PC-3 (cell line): ENCODE measurements at regions not wholly inside any gene's neighbourhood (a gene's known extent, or its start where the extent isn't known, plus 50 kb on each side); places are given as distances from the start of the nearest gene placed in this dataset.

Experiments used
- ATAC-seq: fragments of 200-7000 bp; cut with Tn5 transposase; 2 replicates; pipeline ENCODE4 v1.9.1; 2020; ENCODE audit warnings: mild to moderate bottlenecking, moderate library complexity
- BruUV-seq: library from RNA; stranded (reverse); fragments of 400-500 nt; replicated peaks from 2 replicates; lab custom pipeline; 2021; lab: Mats Ljungman, UMichigan
- CTCF ChIA-PET: fragments of 300-600 bp; sonication (Branson Sonifier 250); formaldehyde crosslinking; loops from one replicate; lab custom pipeline; 2022; ENCODE audit warnings: antibody characterized with exemption; lab: Charles Lee
- POLR2A ChIA-PET: fragments of 300-600 bp; sonication (Branson Sonifier 250); formaldehyde crosslinking; loops from one replicate; lab custom pipeline; 2022; ENCODE audit warnings: antibody characterized with exemption; ENCODE audit not compliant: unreplicated experiment; lab: Charles Lee
- DNase-seq: peaks from one replicate; pipeline ENCODE4 v3.0.0-alpha.2; 2015
- H2AFZ ChIP-seq: fragments of 300-600 bp; sonication (generic); 2 replicates; pipeline ENCODE4 v1.6.0; 2016; ENCODE audit warnings: antibody characterized with exemption, low read length
- H3F3A ChIP-seq: fragments of 300-600 bp; sonication (generic); one replicate; pipeline ENCODE4 v1.6.0; 2017; ENCODE audit warnings: antibody characterized with exemption, low read length, control low read depth, mild to moderate bottlenecking; ENCODE audit not compliant: unreplicated experiment
- H3K27ac ChIP-seq: fragments of 300-600 bp; sonication (generic); 2 replicates; pipeline ENCODE4 v1.5.1; 2016; ENCODE audit warnings: mild to moderate bottlenecking, low read length
- H3K27me3 ChIP-seq: fragments of 300-600 bp; sonication (generic); 2 replicates; pipeline ENCODE4 v1.6.1; 2016; ENCODE audit warnings: low read length, mixed read lengths
- H3K36me3 ChIP-seq: fragments of 300-600 bp; sonication (generic); 2 replicates; pipeline ENCODE4 v1.6.1; 2016; ENCODE audit warnings: low read depth, mixed run types, low read length, mixed read lengths
- H3K4me1 ChIP-seq: fragments of 300-600 bp; sonication (generic); 2 replicates; pipeline ENCODE4 v1.5.1; 2016; ENCODE audit warnings: low read length; ENCODE audit not compliant: insufficient read depth
- H3K4me2 ChIP-seq: fragments of 300-600 bp; sonication (generic); 2 replicates; pipeline ENCODE4 v1.6.0; 2016; ENCODE audit warnings: low read length
- H3K4me3 ChIP-seq: fragments of 300-600 bp; sonication (generic); 2 replicates; pipeline ENCODE4 v1.5.1; 2016; ENCODE audit warnings: mild to moderate bottlenecking, low read length, mixed read lengths
- H3K79me2 ChIP-seq: fragments of 300-600 bp; sonication (generic); 2 replicates; pipeline ENCODE4 v1.6.1; 2017; ENCODE audit warnings: low read length, mixed read lengths
- H3K9ac ChIP-seq: fragments of 300-600 bp; sonication (generic); 2 replicates; pipeline ENCODE4 v1.6.0; 2016; ENCODE audit warnings: mild to moderate bottlenecking, low read length
- H3K9me2 ChIP-seq: fragments of 300-600 bp; sonication (generic); replicated peaks from 2 replicates; pipeline ENCODE4 v1.6.1; 2016; ENCODE audit warnings: mixed run types, low read length, mixed read lengths
- H3K9me3 ChIP-seq: fragments of 300-600 bp; sonication (generic); 2 replicates; pipeline ENCODE4 v1.6.1; 2016; ENCODE audit warnings: low read length, mixed read lengths
- H4K20me1 ChIP-seq: fragments of 300-600 bp; sonication (generic); 2 replicates; pipeline ENCODE4 v1.6.1; 2016; ENCODE audit warnings: low read length, mixed read lengths
- EZH2 ChIP-seq: fragments of 300-600 bp; sonication (generic); IDR thresholded peaks from one replicate; pipeline ENCODE4 v1.6.1; 2017; ENCODE audit warnings: antibody characterized with exemption, mild to moderate bottlenecking, low read length; ENCODE audit not compliant: unreplicated experiment
- EZH2phosphoT487 ChIP-seq: fragments of 300-600 bp; sonication (generic); IDR thresholded peaks from 2 replicates; pipeline ENCODE4 v1.6.1; 2018; ENCODE audit warnings: mild to moderate bottlenecking, antibody characterized with exemption, low read length, borderline replicate concordance
- intact Hi-C: fragments of 100-400 bp; cut with micrococcal nuclease; formaldehyde crosslinking; loops from 2 replicates; pipeline ENCODE4 v1.9.0; 2023
- TF ChIP-seq, protein P1 (sequence below): fragments of 300-600 bp; sonication (generic); conservative IDR thresholded peaks from 2 replicates; pipeline ENCODE4 v1.5.1; 2017; ENCODE audit warnings: antibody characterized with exemption, low read depth, mild to moderate bottlenecking, low read length

DNA sequence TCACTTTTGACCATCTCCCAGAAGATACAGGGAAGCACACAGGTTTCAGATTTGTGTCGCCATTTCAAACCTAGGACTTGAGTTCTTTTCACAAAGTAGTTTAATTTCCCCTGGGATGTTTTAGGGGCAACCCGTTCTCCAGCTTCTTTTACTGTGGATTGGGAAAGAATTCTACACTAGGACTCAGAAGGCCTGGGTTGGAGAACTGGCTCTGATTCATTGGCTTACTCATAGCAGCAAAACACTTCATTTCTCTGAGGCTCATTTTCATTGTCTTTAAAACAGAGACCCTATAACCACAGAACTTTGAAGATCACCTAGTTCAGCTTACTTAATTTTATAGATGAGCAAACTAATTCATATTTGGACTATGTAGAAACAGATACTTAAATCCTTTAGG lies 175.9 kb upstream of the SALL1 start:
- Histone ChIP-seq H4K20me1 (no peaks in the 10 kb centered on the region), H3K4me1 (no peaks in the 10 kb centered on the region), H3K9me2 (no peaks in the 10 kb centered on the region), H3K79me2 (no peaks in the 10 kb centered on the region), H3K27me3 (no peaks in the 10 kb centered on the region), H3K36me3 (no peaks in the 10 kb centered on the region), H2AFZ (no peak overlapping the region), H3F3A (no peaks in the 10 kb centered on the region), H3K27ac (no peak overlapping the region), H3K4me3 (no peak overlapping the region), H3K9ac (no peak overlapping the region), H3K4me2 (no peak overlapping the region), H3K9me3 (no peaks in the 10 kb centered on the region)
- CTCF ChIA-PET = no interaction called here
- no peak for TF ChIP-seq EZH2
- TF ChIP-seq EZH2phosphoT487 = no peak
- TF ChIP-seq, protein P1, sequence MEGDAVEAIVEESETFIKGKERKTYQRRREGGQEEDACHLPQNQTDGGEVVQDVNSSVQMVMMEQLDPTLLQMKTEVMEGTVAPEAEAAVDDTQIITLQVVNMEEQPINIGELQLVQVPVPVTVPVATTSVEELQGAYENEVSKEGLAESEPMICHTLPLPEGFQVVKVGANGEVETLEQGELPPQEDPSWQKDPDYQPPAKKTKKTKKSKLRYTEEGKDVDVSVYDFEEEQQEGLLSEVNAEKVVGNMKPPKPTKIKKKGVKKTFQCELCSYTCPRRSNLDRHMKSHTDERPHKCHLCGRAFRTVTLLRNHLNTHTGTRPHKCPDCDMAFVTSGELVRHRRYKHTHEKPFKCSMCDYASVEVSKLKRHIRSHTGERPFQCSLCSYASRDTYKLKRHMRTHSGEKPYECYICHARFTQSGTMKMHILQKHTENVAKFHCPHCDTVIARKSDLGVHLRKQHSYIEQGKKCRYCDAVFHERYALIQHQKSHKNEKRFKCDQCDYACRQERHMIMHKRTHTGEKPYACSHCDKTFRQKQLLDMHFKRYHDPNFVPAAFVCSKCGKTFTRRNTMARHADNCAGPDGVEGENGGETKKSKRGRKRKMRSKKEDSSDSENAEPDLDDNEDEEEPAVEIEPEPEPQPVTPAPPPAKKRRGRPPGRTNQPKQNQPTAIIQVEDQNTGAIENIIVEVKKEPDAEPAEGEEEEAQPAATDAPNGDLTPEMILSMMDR = no peak
- BruUV-seq = no TSS peak
- POLR2A ChIA-PET = no interaction called here
- DNase-seq (no peak), ATAC-seq (no peak)
- intact Hi-C loops = no loop called here

DNA sequence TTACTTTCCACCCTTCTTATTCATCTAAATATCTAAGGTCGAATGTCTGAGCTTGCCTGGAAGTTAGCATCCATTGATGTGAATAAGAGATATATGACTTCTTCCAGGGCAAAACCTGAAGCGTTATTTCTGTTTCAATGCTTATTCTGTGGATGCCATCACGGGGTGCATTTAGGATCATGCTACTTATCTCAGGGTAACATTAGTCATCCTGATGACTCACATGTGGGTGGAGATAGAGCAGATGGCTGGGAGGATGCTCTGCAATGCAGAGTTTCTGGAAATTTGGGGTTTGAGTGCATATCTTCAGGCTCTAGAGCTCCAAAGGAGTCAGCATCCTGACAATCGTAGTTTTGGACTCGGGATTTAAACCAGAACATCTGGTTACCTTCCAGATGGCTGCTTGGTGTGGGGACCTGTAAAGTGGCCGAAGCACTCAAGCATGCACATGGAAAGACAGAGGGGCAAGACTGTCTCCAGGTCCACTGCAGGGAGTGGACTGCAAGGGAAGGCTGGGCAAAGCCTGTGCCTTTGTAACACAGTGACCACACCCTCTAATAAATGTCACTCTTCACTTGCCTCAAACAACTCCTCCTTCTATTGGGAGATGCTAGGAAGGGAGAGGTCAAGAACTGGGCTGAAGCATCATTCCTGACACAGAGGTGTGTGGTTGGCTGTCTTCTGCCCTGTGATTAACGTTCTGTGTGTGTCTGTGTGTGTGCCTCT lies 175.2 kb upstream of the SALL1 start:
- H3K4me2 ChIP-seq = no peak overlapping the region
- no peaks in the 10 kb centered on the region for H3F3A ChIP-seq
- no peaks in the 10 kb centered on the region for H3K36me3 ChIP-seq
- H3K4me3 ChIP-seq = no peak overlapping the region
- no peak overlapping the region for H2AFZ ChIP-seq
- CTCF ChIA-PET = no interaction called here
- H4K20me1 ChIP-seq = no peaks in the 10 kb centered on the region
- no peaks in the 10 kb centered on the region for H3K4me1 ChIP-seq
- intact Hi-C loops = no loop called here
- no peak for DNase-seq
- H3K9me2 ChIP-seq = no peaks in the 10 kb centered on the region
- no peak for TF ChIP-seq EZH2phosphoT487
- no peak for TF ChIP-seq EZH2
- TF ChIP-seq, protein P1 = no peak
- H3K27ac ChIP-seq = no peak overlapping the region
- no peaks in the 10 kb centered on the region for H3K27me3 ChIP-seq
- H3K79me2 ChIP-seq = no peaks in the 10 kb centered on the region
- H3K9me3 ChIP-seq = no peaks in the 10 kb centered on the region
- POLR2A ChIA-PET = no interaction called here
- H3K9ac ChIP-seq = no peak overlapping the region
- BruUV-seq = no TSS peak
- no peak for ATAC-seq

DNA sequence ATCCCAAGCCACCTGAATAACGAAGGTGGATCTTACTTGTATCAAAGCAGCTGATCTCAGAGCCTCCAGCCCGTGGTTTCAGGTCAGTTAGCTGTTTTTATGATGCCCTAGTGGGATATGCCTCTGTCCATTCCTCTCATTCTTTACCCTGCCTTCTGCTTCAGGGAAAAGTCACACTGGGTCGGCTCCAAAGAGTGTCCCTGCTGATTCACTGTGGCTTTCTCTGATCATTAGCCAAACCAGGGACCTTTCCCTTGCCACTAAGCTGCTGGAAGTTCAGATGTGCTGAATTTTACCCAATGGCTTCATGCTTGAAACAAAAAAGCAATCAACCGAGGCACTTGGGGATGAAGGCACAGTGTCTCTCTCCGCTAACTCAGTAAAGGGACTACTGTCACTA lies 170.2 kb upstream of the SALL1 start:
- Histone ChIP-seq H3K27me3 (no peaks in the 10 kb centered on the region), H3K9me3 (no peaks in the 10 kb centered on the region), H3K36me3 (no peaks in the 10 kb centered on the region), H3K9ac (no peak overlapping the region), H2AFZ (no peak overlapping the region), H3K27ac (no peak overlapping the region), H3K9me2 (no peaks in the 10 kb centered on the region), H3K4me3 (no peak overlapping the region), H4K20me1 (no peaks in the 10 kb centered on the region), H3K4me2 (no peak overlapping the region), H3K4me1 (no peaks in the 10 kb centered on the region), H3K79me2 (no peaks in the 10 kb centered on the region), H3F3A (no peaks in the 10 kb centered on the region)
- BruUV-seq = no TSS peak
- ATAC-seq = no peak
- TF ChIP-seq, protein P1 = no peak
- TF ChIP-seq EZH2 (no peak), EZH2phosphoT487 (no peak)
- POLR2A ChIA-PET = no interaction called here
- CTCF ChIA-PET = no interaction called here
- DNase-seq = no peak
- intact Hi-C loops = no loop called here
